ENCODE measurements at regions not wholly inside any gene's neighbourhood (a gene's known extent, or its start where the extent isn't known, plus 50 kb on each side); places are given as distances from the start of the nearest gene placed in this dataset.

DNA sequence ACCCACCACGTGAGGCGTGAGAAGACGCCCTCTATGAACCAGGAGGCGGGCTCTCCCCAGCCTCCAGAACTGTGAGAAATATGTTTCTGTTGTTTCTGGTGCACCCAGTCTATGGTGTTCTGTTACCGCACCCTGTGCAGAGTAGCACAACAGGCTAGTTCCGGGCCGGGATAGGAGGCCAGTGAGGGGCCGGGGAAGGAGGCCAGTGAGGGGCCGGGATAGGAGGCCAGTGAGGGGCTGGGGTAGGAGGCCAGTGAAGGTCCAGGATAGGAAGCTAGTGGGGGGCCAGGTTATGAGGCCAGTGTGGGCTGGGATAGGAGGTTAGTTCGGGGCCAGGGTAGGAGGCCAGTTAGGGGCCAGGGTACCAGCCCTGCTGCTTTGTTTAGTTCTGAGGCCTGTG lies 204.6 kb downstream of the BARX2 start:
- ATAC-seq, result no peak

DNA sequence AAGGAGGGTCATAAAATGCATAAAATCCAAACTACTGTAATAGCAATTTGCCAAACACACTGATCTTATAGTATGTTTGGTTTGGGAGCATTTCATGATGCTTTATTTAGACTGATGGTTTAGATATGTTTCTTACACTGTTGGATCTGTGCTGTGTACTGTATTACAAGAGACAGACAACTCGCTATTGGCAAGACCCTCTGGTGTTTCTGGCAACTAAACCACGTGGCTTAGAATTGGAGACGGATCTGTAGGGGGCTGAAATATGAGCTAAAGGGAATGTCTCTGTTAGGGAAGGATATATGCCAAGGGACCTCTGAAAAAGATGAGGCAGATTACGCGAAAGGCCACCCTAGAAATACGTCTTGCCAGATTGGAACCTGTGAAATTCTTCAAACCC lies 208.7 kb downstream of the BARX2 start:
- intact Hi-C loops (cut with micrococcal nuclease; ENCODE audit: unreplicated experiment) (no loop called here), in situ Hi-C loops (cut with HindIII; ENCODE audit: low pct_unique_long_range_greater_than_20kb, low sequenced_read_pairs) (no loop called here)
- DNase-seq (ENCODE audit: low read depth, low spot score), result no peak
- ChIA-PET POLR2A (no interaction called here), CTCF (no interaction called here)
- BruUV-seq (replicated peaks), result no TSS peak
- no peaks in the 10 kb centered on the region for H3K9me3 ChIP-seq (ENCODE audit: control insufficient read depth, insufficient read depth, low read depth, low read length)
- TF ChIP-seq, protein P1, sequence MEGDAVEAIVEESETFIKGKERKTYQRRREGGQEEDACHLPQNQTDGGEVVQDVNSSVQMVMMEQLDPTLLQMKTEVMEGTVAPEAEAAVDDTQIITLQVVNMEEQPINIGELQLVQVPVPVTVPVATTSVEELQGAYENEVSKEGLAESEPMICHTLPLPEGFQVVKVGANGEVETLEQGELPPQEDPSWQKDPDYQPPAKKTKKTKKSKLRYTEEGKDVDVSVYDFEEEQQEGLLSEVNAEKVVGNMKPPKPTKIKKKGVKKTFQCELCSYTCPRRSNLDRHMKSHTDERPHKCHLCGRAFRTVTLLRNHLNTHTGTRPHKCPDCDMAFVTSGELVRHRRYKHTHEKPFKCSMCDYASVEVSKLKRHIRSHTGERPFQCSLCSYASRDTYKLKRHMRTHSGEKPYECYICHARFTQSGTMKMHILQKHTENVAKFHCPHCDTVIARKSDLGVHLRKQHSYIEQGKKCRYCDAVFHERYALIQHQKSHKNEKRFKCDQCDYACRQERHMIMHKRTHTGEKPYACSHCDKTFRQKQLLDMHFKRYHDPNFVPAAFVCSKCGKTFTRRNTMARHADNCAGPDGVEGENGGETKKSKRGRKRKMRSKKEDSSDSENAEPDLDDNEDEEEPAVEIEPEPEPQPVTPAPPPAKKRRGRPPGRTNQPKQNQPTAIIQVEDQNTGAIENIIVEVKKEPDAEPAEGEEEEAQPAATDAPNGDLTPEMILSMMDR (IDR thresholded peaks at IDR 0.05), result no peak
- TF ChIP-seq TCF7L2 (IDR thresholded peaks at IDR 0.05; ENCODE audit: low read depth, low read length) (no peak), SIN3A (IDR thresholded peaks at IDR 0.05; ENCODE audit: borderline replicate concordance, insufficient read depth, low read depth, low read length) (no peak), POLR2AphosphoS5 (IDR thresholded peaks at IDR 0.05; ENCODE audit: low read depth, low read length) (no peak)
- TF ChIP-seq, protein P2, sequence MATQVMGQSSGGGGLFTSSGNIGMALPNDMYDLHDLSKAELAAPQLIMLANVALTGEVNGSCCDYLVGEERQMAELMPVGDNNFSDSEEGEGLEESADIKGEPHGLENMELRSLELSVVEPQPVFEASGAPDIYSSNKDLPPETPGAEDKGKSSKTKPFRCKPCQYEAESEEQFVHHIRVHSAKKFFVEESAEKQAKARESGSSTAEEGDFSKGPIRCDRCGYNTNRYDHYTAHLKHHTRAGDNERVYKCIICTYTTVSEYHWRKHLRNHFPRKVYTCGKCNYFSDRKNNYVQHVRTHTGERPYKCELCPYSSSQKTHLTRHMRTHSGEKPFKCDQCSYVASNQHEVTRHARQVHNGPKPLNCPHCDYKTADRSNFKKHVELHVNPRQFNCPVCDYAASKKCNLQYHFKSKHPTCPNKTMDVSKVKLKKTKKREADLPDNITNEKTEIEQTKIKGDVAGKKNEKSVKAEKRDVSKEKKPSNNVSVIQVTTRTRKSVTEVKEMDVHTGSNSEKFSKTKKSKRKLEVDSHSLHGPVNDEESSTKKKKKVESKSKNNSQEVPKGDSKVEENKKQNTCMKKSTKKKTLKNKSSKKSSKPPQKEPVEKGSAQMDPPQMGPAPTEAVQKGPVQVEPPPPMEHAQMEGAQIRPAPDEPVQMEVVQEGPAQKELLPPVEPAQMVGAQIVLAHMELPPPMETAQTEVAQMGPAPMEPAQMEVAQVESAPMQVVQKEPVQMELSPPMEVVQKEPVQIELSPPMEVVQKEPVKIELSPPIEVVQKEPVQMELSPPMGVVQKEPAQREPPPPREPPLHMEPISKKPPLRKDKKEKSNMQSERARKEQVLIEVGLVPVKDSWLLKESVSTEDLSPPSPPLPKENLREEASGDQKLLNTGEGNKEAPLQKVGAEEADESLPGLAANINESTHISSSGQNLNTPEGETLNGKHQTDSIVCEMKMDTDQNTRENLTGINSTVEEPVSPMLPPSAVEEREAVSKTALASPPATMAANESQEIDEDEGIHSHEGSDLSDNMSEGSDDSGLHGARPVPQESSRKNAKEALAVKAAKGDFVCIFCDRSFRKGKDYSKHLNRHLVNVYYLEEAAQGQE (IDR thresholded peaks at IDR 0.05; ENCODE audit: insufficient read depth in 1 of 2, low read depth in 2 of 2, low read length in 1 of 2), result no peak
- no peaks in the 10 kb centered on the region for H3K36me3 ChIP-seq (ENCODE audit: control insufficient read depth, insufficient read depth, low read length)
- ATAC-seq, result no peak
- H3K27me3 ChIP-seq (ENCODE audit: control insufficient read depth, insufficient read depth, low read length), result no peaks in the 10 kb centered on the region
- no peak overlapping the region for H3K4me3 ChIP-seq (ENCODE audit: low read depth in 2 of 2, low read length in 2 of 2)
- no peaks in the 10 kb centered on the region for H3K4me1 ChIP-seq (ENCODE audit: control insufficient read depth, insufficient read depth, low read length)
- H3K27ac ChIP-seq (ENCODE audit: low read length), result no peak overlapping the region

More for the DNA sequence above, 204.6 kb downstream of the BARX2 start:
- no peak for DNase-seq (ENCODE audit: low read depth, low spot score)
- no peak overlapping the region for H3K4me3 ChIP-seq (ENCODE audit: low read depth in 2 of 2, low read length in 2 of 2)
- H3K9me3 ChIP-seq (ENCODE audit: control insufficient read depth, insufficient read depth, low read depth, low read length), result no peaks in the 10 kb centered on the region
- no peaks in the 10 kb centered on the region for H3K36me3 ChIP-seq (ENCODE audit: control insufficient read depth, insufficient read depth, low read length)
- ChIA-PET POLR2A (no interaction called here), CTCF (no interaction called here)
- intact Hi-C loops (cut with micrococcal nuclease; ENCODE audit: unreplicated experiment) (no loop called here), in situ Hi-C loops (cut with HindIII; ENCODE audit: low pct_unique_long_range_greater_than_20kb, low sequenced_read_pairs) (no loop called here)
- TF ChIP-seq SIN3A (IDR thresholded peaks at IDR 0.05; ENCODE audit: borderline replicate concordance, insufficient read depth, low read depth, low read length), result no peak
- TF ChIP-seq TCF7L2 (IDR thresholded peaks at IDR 0.05; ENCODE audit: low read depth, low read length), result no peak
- TF ChIP-seq, protein P2 (IDR thresholded peaks at IDR 0.05; ENCODE audit: insufficient read depth in 1 of 2, low read depth in 2 of 2, low read length in 1 of 2), result no peak
- TF ChIP-seq, protein P1 (IDR thresholded peaks at IDR 0.05), result no peak
- TF ChIP-seq POLR2AphosphoS5 (IDR thresholded peaks at IDR 0.05; ENCODE audit: low read depth, low read length), result no peak
- H3K4me1 ChIP-seq (ENCODE audit: control insufficient read depth, insufficient read depth, low read length), result no peaks in the 10 kb centered on the region
- H3K27me3 ChIP-seq (ENCODE audit: control insufficient read depth, insufficient read depth, low read length), result no peaks in the 10 kb centered on the region
- no TSS peak for BruUV-seq (replicated peaks)
- H3K27ac ChIP-seq (ENCODE audit: low read length), result no peak overlapping the region
